ENCODE measurements at regions not wholly inside any gene's neighbourhood (a gene's known extent, or its start where the extent isn't known, plus 50 kb on each side); places are given as distances from the start of the nearest gene placed in this dataset.

DNA sequence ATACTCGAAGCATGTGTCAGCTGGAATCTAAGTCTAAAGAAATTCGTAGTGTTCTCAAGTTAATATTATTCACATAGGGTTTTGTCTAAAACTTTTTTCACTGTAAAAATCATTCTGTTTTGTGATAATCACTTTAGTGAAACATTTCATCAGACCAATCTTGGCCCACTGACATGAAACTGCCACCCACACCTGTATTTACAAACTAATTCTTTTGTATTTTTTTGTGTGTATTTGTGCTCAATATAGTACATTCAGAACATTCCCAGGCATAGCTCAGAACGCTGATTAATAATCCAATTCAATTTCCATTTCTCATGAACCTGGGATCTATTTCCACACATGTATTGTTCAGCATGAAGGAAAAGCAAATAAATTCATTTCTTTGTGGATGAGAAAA lies 191.7 kb downstream of the RASSF9 start:
- DNase-seq (ENCODE audit: extremely low read depth, low read depth): no peak
- TF ChIP-seq, protein P1, sequence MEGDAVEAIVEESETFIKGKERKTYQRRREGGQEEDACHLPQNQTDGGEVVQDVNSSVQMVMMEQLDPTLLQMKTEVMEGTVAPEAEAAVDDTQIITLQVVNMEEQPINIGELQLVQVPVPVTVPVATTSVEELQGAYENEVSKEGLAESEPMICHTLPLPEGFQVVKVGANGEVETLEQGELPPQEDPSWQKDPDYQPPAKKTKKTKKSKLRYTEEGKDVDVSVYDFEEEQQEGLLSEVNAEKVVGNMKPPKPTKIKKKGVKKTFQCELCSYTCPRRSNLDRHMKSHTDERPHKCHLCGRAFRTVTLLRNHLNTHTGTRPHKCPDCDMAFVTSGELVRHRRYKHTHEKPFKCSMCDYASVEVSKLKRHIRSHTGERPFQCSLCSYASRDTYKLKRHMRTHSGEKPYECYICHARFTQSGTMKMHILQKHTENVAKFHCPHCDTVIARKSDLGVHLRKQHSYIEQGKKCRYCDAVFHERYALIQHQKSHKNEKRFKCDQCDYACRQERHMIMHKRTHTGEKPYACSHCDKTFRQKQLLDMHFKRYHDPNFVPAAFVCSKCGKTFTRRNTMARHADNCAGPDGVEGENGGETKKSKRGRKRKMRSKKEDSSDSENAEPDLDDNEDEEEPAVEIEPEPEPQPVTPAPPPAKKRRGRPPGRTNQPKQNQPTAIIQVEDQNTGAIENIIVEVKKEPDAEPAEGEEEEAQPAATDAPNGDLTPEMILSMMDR (IDR thresholded peaks at IDR 0.05; ENCODE audit: low read depth, low read length): no peak

GRCh38 chr12:85653731-85654455 lies 182.3 kb downstream of the RASSF9 start:
- DNase-seq (ENCODE audit: extremely low read depth, low read depth): no peak
- TF ChIP-seq, protein P1 (IDR thresholded peaks at IDR 0.05; ENCODE audit: low read depth, low read length): no peak

- TF ChIP-seq, protein P1 (IDR thresholded peaks at IDR 0.05; ENCODE audit: low read depth, low read length): no peak
- no peak for DNase-seq (ENCODE audit: extremely low read depth, low read depth)
Observed at GRCh38 chr12:85654456-85654840, 181.8 kb downstream of the RASSF9 start.

DNA sequence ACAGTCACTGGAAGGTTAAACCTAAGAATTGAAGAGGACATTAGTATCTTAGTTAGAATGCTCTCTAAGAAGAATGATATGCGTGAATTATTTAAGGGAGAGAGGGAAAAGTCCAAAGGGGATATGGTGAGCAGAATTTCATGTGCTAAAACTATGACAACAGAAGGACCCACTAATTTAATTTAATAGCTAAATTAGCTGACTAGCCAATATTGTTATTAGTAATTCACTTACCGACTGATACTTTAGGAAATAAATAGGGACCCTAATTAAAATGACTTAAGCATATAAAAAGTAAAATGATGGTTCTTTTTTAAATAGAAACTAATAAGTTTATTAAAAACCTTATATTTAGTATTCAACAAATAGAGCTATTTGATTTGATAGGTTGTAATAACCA lies 179.6 kb downstream of the RASSF9 start:
- TF ChIP-seq, protein P1 (IDR thresholded peaks at IDR 0.05; ENCODE audit: low read depth, low read length): no peak
- no peak for DNase-seq (ENCODE audit: extremely low read depth, low read depth)

DNA sequence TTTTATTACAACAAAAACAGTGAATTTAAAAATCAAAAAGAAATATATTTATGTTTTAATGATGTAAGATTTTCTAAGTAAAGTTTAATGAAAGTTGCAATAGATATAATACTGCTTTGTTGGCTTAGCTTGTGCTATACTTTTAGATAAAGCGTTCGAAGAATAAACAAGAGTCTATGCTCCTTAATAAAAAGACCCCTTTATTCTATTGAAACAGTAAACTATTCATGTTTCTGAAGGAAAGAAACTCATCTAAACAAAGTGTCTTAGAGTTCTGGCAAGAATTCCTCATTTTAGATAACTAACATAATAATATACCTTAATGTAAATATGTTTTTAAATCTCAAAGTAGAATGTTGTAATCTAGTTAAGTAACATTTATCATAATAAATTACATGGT lies 179.0 kb downstream of the RASSF9 start:
- TF ChIP-seq, protein P1 (IDR thresholded peaks at IDR 0.05; ENCODE audit: low read depth, low read length): no peak
- DNase-seq (ENCODE audit: extremely low read depth, low read depth): no peak

DNA sequence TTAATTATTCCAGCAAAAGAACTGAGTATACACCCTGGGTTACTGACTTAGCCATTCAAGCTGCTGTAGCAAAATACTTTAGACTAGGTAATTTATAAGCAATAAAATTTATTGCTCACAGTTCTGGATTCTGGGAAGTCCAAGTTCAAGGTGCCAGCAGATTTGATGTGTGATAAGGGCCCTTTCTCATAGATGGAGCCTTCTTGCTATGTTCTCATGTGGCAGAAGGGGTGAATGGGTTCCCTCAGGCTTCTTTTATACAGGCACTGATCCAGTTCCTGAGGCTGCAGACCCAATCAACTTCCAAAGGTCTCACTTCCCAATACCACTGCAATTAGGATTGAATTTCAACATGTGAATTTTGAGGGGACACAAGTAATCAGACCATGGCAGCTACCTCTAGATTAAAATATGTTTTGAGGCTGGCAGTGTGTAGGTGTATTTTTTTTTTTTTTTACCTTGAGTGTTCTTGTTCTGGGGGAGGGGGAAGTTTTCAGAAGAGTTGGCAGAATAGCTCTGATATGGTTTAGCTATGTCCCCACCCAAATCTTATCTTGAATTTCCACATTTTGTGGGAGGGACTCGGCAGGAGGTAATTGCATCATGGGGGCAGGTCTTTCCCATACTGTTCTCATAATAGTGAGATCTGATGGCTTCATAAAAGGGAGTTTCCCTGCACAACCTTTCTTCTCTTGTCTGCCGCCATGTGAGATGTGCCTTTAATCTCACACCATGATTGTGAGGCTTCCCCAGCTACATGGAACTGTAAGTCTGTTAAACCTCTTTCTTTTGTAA lies 178.2 kb downstream of the RASSF9 start:
- TF ChIP-seq, protein P1 (IDR thresholded peaks at IDR 0.05; ENCODE audit: low read depth, low read length): no peak
- DNase-seq (ENCODE audit: extremely low read depth, low read depth): no peak
